Stimulated activated CD4-positive, alpha-beta T cell treated with anti-CD3 and anti-CD28 coated beads, Interleukin-15, amount 100 ng/mL, for 1 hour (primary cell): ENCODE measurements at regions not wholly inside any gene's neighbourhood (a gene's known extent, or its start where the extent isn't known, plus 50 kb on each side); places are given as distances from the start of the nearest gene placed in this dataset.
"Not testable (repeated sequence)": the region's sequence is repeated elsewhere in the genome, so short reads cannot be mapped to it uniquely, and the experiment has no call there.

Experiments used
- DNase-seq, 2 donors: peaks; one replicate each; pipeline ENCODE4 v3.0.0-alpha.2; 2020; ENCODE audit warnings: low read depth in 1 of 2, low spot score in 1 of 2

- no peak for DNase-seq
Observed at GRCh38 chr6:56839533-56840183, 115.2 kb upstream of the BEND6 start.

DNA sequence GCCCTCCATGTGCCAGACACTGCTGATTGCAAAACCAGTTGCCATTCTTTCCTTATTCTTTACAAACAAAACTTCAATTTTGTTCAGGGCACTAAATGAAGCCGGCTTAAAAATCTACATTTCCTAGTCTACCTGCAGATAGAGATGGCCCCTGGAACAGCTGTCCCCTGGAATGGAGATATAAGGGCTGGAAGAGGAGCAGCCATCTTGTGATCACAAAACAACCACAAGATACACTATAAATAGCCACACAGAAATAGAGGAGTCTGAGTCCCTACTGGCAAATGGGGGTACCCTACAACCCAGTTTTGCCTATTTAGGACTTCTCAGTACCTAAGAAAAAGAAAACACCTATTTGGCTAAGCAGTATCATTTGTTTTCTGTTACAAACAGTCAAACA lies 115.9 kb upstream of the BEND6 start:
- no peak for DNase-seq

- no peak for DNase-seq
Observed at GRCh38 chr6:56838016-56838555, 116.8 kb upstream of the BEND6 start.

- no peak for DNase-seq
Observed at GRCh38 chr6:56837322-56837894, 117.5 kb upstream of the BEND6 start.

DNA sequence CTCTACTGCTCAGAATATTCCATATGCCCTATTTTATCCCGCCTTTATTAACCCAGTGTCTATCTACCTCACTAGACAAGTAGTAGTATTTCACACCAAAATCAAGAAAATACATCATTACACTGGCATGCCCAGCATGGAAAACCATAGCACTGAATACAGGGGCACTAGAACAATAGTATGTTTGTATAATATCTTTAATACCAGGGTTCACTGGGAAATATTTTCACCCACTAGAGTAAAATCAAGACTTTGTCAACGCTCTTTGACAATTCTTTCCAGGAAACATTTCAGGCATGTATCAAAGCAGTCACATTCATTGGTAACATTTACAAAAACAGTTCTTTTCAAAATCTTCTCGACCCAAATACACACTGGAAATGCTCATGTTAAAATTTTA lies 119.3 kb upstream of the BEND6 start:
- DNase-seq = no peak

DNA sequence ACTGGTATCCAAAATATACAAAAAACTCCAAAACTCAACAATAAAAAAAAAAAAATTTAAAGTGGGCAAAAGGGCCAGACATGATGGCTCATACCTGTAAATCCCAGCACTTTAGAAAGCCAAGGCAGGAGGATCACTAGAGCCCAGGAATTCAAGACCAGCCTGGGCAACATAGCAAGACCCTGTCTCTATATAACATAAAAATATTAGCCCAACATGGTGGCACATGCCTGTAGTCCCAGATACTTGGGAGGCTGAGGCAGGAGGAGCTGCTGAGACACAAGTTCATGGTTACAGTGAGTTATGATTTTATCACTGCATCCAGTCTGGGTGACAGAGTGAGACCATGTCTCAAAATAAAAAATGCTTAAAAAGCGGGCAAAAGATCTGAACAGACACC lies 121.0 kb upstream of the BEND6 start:
- no peak for DNase-seq

DNA sequence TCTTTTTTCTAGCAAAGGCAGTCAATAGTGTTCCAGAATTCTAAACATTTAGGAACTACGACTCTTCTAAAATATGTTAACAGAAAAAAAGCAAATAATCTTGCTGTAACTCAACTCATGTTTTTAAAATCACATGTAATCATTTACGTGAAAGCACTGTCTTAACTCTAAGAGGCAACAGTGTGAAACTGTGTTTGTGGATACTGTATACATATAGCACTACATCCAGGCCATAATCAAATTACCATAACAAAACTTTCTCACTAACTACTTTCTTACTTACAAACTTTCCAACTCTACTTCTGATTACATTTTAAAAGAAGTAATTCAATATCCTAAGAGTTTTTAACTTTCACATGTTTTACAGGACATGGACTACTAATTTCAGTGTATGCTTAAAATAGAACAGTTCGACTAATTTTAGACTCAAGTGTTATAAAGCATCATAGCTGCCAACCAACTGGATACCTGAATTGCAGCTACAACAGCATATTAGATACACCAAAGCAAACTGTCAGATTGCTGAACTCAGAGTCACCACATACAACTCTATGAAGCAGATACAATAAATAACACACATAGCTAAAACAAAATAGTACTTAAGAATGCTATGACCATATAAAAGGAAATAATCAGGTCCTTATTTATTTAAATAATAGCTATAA lies 121.6 kb upstream of the BEND6 start:
- DNase-seq = no peak

GRCh38 chr6:56832225-56832624 lies 122.7 kb upstream of the BEND6 start:
- DNase-seq = no peak

DNA sequence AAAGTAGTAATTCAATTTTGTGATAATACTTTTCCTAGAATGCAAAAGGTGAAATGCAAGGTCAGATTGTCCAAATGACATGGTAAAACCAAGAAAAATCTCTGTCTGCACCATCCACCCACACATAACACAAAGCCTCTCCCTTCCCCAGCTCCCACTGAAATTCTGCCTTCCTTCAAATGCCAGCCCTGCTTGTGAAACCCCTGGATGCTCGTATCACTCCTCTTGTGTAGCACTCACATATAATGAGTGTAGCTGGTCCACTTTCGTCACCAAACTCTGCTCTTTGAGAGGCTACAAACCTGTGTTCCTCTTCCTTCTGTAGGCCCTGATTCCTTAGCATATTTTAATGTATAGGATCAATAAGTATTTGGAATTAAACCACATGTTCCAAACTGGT lies 123.6 kb upstream of the BEND6 start:
- no peak for DNase-seq

- no peak for DNase-seq
Observed at GRCh38 chr6:56827908-56828649, 126.8 kb upstream of the BEND6 start.

DNA sequence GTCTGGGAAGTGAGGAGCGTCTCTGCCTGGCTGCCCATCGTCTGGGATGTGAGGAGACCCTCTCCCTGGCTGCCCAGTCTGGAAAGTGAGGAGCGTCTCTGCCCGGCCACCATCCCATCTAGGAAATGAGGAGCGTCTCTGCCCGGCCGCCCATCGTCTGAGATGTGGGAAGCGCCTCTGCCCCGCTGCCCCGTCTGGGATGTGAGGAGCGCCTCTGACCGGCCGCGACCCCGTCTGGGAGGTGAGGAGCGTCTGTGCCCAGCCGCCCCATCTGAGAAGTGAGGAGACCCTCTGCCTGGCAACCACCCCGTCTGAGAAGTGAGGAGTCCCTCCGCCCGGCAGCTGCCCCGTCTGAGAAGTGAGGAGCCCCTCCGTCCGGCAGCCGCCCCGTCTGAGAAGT lies 130.5 kb upstream of the BEND6 start:
- not testable (repeated sequence) for DNase-seq

DNA sequence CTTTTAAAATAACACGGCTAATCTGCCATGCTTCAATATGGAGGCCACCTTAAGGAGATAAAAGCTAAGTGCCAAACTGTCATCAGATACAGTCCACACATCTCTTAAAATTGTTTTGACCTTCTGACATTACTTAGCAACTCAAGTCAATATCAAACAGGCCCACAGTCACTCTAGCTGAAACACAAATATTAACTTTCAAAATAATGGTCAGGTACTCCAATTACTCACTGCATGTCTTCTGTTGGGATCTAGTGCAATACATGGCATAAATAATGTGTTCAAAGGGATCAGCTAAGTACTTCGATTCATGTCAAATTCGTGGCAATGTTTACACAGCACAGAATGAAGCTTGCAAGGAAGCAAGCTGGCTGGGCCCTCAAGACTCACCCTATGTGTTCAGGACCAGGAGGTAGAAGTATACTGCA lies 133.9 kb upstream of the BEND6 start:
- no peak for DNase-seq

DNA sequence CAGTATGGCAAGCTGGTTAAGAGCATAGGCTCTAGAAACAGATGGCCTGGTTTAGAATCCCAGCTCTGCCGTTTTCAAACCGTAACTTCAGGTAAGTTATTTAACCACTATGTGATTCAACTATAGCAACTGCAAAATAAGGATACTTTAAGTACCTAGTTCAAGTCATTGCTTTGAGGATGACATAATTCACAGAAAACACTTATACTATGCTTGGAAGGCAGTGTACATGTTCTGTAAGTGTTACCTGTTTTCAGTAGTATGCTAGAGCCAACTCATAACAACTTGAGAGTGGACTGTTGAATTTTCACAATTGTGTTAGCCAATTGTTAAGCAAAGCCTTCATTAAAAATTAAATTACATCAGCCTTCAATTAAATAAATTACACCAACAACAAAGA lies 134.8 kb upstream of the BEND6 start:
- no peak for DNase-seq

GRCh38 chr6:56819604-56820003 lies 135.3 kb upstream of the BEND6 start:
- DNase-seq = no peak

DNA sequence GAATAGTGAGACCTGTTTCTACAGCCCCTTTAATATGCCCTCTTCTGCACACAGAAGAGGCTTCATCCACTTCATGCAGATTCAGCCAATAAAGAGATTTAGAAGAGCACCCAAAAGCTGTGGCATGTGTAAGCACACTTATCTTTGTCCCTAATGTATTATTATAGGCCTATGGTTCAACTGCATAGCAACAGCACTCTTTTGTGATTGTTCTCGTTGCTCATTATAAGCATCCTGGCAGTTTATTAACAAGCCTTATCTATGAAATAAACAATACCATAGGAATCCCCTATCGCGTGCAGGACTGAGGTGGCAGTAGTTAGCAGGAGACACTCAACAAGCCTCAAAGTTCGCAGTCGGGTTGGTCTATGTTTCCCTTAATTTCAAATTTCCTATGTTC lies 138.5 kb upstream of the BEND6 start:
- DNase-seq = no peak

GRCh38 chr6:56815436-56815835 lies 139.5 kb upstream of the BEND6 start:
- DNase-seq = no peak

DNA sequence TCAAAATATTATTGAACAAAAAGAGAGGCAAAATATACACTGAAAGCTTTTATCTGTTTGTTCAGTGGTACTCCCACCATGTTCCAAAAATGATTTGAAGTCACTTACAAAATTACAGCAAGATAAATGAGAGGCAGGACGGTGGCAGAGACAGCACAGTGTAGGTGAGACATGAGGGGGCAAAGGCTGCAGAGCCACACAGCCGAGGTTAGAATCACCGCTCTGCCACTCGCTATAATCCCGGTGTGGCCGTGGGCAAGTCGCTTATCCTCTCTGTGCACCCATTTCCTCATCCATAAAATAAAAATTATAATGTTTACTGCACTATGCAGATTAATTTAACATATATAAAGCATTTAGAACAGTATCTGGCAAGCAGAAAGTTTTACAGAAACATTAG lies 140.1 kb upstream of the BEND6 start:
- no peak for DNase-seq

GRCh38 chr6:56814308-56814707 lies 140.6 kb upstream of the BEND6 start:
- DNase-seq = no peak

DNA sequence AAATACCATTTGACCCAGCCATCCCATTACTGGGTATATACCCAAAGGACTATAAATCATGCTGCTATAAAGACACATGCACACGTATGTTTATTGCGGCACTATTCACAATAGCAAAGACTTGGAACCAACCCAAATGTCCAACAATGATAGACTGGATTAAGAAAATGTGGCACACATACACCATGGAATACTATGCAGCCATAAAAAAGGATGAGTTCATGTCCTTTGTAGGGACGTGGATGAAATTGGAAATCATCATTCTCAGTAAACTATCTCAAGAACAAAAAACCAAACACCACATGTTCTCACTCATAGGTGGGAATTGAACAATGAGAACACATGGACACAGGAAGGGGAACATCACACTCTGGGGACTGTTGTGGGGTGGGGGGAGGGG lies 142.1 kb upstream of the BEND6 start:
- not testable (repeated sequence) for DNase-seq

- no peak for DNase-seq
Observed at GRCh38 chr6:56808871-56809359, 146.0 kb upstream of the BEND6 start.

- no peak for DNase-seq
Observed at GRCh38 chr6:56807989-56808337, 146.9 kb upstream of the BEND6 start.
